ENCODE measurements at regions not wholly inside any gene's neighbourhood (a gene's known extent, or its start where the extent isn't known, plus 50 kb on each side); places are given as distances from the start of the nearest gene placed in this dataset.

GRCh38 chr15:23890218-23890617, 203.1 kb upstream of the NDN start:
- no peak for TF ChIP-seq CTCF (conservative IDR thresholded peaks at IDR 0.05)
- no peak for TF ChIP-seq ZFX (IDR thresholded peaks at IDR 0.05)
